ENCODE measurements at regions not wholly inside any gene's neighbourhood (a gene's known extent, or its start where the extent isn't known, plus 50 kb on each side); places are given as distances from the start of the nearest gene placed in this dataset.

DNA sequence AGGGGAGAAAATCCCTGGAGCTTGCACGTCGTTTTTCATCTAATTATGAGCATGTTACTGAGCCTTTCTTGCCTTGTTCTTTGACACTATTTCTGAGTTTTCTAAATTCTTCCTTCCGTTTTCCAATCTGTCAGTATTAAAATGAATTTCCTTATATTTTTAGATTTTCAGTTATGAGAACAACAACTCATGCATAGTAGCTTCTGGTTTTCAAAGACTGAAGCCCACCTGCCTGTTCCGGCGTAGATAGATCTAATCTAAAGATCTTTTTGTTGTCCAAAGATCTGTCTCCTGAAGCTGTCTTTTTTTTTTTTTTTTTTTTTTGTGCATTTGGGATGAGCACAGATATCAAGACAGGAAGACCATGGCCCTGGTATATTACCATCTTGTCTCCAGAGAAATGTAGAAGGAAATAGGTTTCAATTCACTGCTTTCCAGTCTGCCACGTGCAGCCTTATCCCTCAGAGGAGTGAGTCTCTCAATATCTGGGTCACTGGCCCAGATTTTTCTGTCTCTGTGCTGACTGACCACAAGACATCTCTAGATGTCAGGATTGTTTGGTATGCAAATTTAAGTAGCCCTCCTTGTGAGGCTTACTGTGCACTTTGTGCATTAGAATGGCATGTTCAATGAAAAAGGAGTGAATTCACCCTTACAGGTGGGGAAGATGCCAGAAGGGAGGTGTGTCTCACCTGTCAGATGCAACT lies 222.3 kb upstream of the TMC3 start:
- no peak for TF ChIP-seq POLR2A (IDR thresholded peaks at IDR 0.05; ENCODE audit: low read depth, low read length)
- TF ChIP-seq, protein P1, sequence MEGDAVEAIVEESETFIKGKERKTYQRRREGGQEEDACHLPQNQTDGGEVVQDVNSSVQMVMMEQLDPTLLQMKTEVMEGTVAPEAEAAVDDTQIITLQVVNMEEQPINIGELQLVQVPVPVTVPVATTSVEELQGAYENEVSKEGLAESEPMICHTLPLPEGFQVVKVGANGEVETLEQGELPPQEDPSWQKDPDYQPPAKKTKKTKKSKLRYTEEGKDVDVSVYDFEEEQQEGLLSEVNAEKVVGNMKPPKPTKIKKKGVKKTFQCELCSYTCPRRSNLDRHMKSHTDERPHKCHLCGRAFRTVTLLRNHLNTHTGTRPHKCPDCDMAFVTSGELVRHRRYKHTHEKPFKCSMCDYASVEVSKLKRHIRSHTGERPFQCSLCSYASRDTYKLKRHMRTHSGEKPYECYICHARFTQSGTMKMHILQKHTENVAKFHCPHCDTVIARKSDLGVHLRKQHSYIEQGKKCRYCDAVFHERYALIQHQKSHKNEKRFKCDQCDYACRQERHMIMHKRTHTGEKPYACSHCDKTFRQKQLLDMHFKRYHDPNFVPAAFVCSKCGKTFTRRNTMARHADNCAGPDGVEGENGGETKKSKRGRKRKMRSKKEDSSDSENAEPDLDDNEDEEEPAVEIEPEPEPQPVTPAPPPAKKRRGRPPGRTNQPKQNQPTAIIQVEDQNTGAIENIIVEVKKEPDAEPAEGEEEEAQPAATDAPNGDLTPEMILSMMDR (IDR thresholded peaks at IDR 0.05; ENCODE audit: extremely low read depth in 1 of 2, insufficient read depth in 1 of 2, low read depth in 1 of 2, low read length in 2 of 2), result no peak
